HT-29 (cell line): ENCODE measurements at regions not wholly inside any gene's neighbourhood (a gene's known extent, or its start where the extent isn't known, plus 50 kb on each side); places are given as distances from the start of the nearest gene placed in this dataset.
"Not testable (repeated sequence)": the region's sequence is repeated elsewhere in the genome, so short reads cannot be mapped to it uniquely, and the experiment has no call there.

Experiments used
- DNase-seq: peaks from one replicate; pipeline ENCODE4 v3.0.0-alpha.2; 2015; ENCODE audit warnings: low spot score

- DNase-seq = not testable (repeated sequence)
Observed at GRCh38 chr16:15204571-15204970, 110.5 kb upstream of the RRN3 start.

- not testable (repeated sequence) for DNase-seq
Observed at GRCh38 chr16:15192813-15193212, 98.7 kb upstream of the RRN3 start.

GRCh38 chr16:15192197-15192596 is 98.1 kb upstream of the RRN3 start:
- not testable (repeated sequence) for DNase-seq

- not testable (repeated sequence) for DNase-seq
Observed at GRCh38 chr16:15189478-15189877, 95.4 kb upstream of the RRN3 start.
